ENCODE measurements at regions not wholly inside any gene's neighbourhood (a gene's known extent, or its start where the extent isn't known, plus 50 kb on each side); places are given as distances from the start of the nearest gene placed in this dataset.
"Not testable (repeated sequence)": the region's sequence is repeated elsewhere in the genome, so short reads cannot be mapped to it uniquely, and the experiment has no call there.

GRCh38 chr18:64752707-64753106 lies 603.8 kb upstream of the LINC00305 start:
- H3K9me2 ChIP-seq (ENCODE audit: insufficient read depth), result no peaks in the 10 kb centered on the region
- DNase-seq, result no peak
- in situ Hi-C loops (cut with MboI), result no loop called here

GRCh38 chr18:64749884-64750283 lies 601.0 kb upstream of the LINC00305 start:
- Histone ChIP-seq H3K9me3 (ENCODE audit: low read depth) (no peaks in the 10 kb centered on the region), H3K27me3 (replicated peaks; ENCODE audit: insufficient read depth) (no peaks in the 10 kb centered on the region), H3K4me3 (no peak overlapping the region), H3F3A (ENCODE audit: insufficient read depth) (no peaks in the 10 kb centered on the region), H3K9ac (no peak overlapping the region), H4K20me1 (ENCODE audit: insufficient read depth) (no peaks in the 10 kb centered on the region), H3K79me2 (ENCODE audit: insufficient read depth) (no peaks in the 10 kb centered on the region), H3K4me2 (ENCODE audit: unreplicated experiment) (no peak overlapping the region), H2AFZ (no peak overlapping the region), H3K36me3 (ENCODE audit: low read depth) (no peaks in the 10 kb centered on the region), H3K27ac (no peak overlapping the region), H3K9me2 (ENCODE audit: insufficient read depth) (no peaks in the 10 kb centered on the region), H3K4me1 (ENCODE audit: insufficient read depth) (no peaks in the 10 kb centered on the region)
- 18 to 23% methylated on average over 2 of the region's 2 CpGs for WGBS, 2 experiments (ENCODE audit: low coverage in 1 of 2, low lambda C conversion rate in 2 of 2, missing lambda C conversion rate in 2 of 2)
- no peak for TF ChIP-seq EZH2phosphoT487 (IDR thresholded peaks at IDR 0.05; ENCODE audit: insufficient read depth, low read depth)
- in situ Hi-C loops (cut with MboI), result no loop called here
- DNase-seq, result no peak

More at GRCh38 chr18:64752707-64753106, 603.8 kb upstream of the LINC00305 start:
- no peak overlapping the region for H3K4me2 ChIP-seq (ENCODE audit: unreplicated experiment)
- H3K36me3 ChIP-seq (ENCODE audit: low read depth), result no peaks in the 10 kb centered on the region
- H3K4me3 ChIP-seq, result no peak overlapping the region
- no peaks in the 10 kb centered on the region for H4K20me1 ChIP-seq (ENCODE audit: insufficient read depth)
- H3F3A ChIP-seq (ENCODE audit: insufficient read depth), result no peaks in the 10 kb centered on the region
- no peaks in the 10 kb centered on the region for H3K4me1 ChIP-seq (ENCODE audit: insufficient read depth)
- no peaks in the 10 kb centered on the region for H3K79me2 ChIP-seq (ENCODE audit: insufficient read depth)
- no peaks in the 10 kb centered on the region for H3K27me3 ChIP-seq (replicated peaks; ENCODE audit: insufficient read depth)
- no peaks in the 10 kb centered on the region for H3K9me3 ChIP-seq (ENCODE audit: low read depth)
- H3K27ac ChIP-seq, result no peak overlapping the region
- TF ChIP-seq EZH2 (IDR thresholded peaks at IDR 0.05; ENCODE audit: insufficient read depth, poor library complexity, severe bottlenecking), result no peak
- H3K9ac ChIP-seq, result no peak overlapping the region
- no peak overlapping the region for H2AFZ ChIP-seq
- WGBS, 2 experiments (ENCODE audit: low coverage in 1 of 2, low lambda C conversion rate in 2 of 2, missing lambda C conversion rate in 2 of 2), result 42 to 44% methylated on average over 2 of the region's 2 CpGs

GRCh38 chr18:64747803-64748202 lies 598.9 kb upstream of the LINC00305 start:
- Histone ChIP-seq H3K27me3 (replicated peaks; ENCODE audit: insufficient read depth) (no peaks in the 10 kb centered on the region), H3K79me2 (ENCODE audit: insufficient read depth) (no peaks in the 10 kb centered on the region), H4K20me1 (ENCODE audit: insufficient read depth) (no peaks in the 10 kb centered on the region), H3K4me3 (no peak overlapping the region), H3K9ac (no peak overlapping the region), H3K9me2 (ENCODE audit: insufficient read depth) (no peaks in the 10 kb centered on the region), H3K4me2 (ENCODE audit: unreplicated experiment) (no peak overlapping the region), H3K36me3 (ENCODE audit: low read depth) (no peaks in the 10 kb centered on the region), H3K27ac (no peak overlapping the region), H3F3A (ENCODE audit: insufficient read depth) (no peaks in the 10 kb centered on the region), H3K4me1 (ENCODE audit: insufficient read depth) (no peaks in the 10 kb centered on the region), H3K9me3 (ENCODE audit: low read depth) (no peaks in the 10 kb centered on the region), H2AFZ (no peak overlapping the region)
- TF ChIP-seq EZH2phosphoT487 (IDR thresholded peaks at IDR 0.05; ENCODE audit: insufficient read depth, low read depth), result no peak
- in situ Hi-C loops (cut with MboI), result no loop called here
- DNase-seq, result no peak

- no peaks in the 10 kb centered on the region for H3K9me2 ChIP-seq (ENCODE audit: insufficient read depth)
- no peaks in the 10 kb centered on the region for H3K27me3 ChIP-seq (replicated peaks; ENCODE audit: insufficient read depth)
- H4K20me1 ChIP-seq (ENCODE audit: insufficient read depth), result no peaks in the 10 kb centered on the region
- in situ Hi-C loops (cut with MboI), result no loop called here
- no peaks in the 10 kb centered on the region for H3K4me1 ChIP-seq (ENCODE audit: insufficient read depth)
- no peak overlapping the region for H3K9ac ChIP-seq
- no peak overlapping the region for H3K4me2 ChIP-seq (ENCODE audit: unreplicated experiment)
- no peak overlapping the region for H2AFZ ChIP-seq
- no peaks in the 10 kb centered on the region for H3K79me2 ChIP-seq (ENCODE audit: insufficient read depth)
- no peak overlapping the region for H3K27ac ChIP-seq
- TF ChIP-seq EZH2 (IDR thresholded peaks at IDR 0.05; ENCODE audit: insufficient read depth, poor library complexity, severe bottlenecking) (no peak), EZH2phosphoT487 (IDR thresholded peaks at IDR 0.05; ENCODE audit: insufficient read depth, low read depth) (no peak)
- no peak overlapping the region for H3K4me3 ChIP-seq
- H3K9me3 ChIP-seq (ENCODE audit: low read depth), result no peaks in the 10 kb centered on the region
- DNase-seq, result no peak
- H3F3A ChIP-seq (ENCODE audit: insufficient read depth), result no peaks in the 10 kb centered on the region
- H3K36me3 ChIP-seq (ENCODE audit: low read depth), result no peaks in the 10 kb centered on the region
Observed at GRCh38 chr18:64742898-64743297, 594.0 kb upstream of the LINC00305 start.

DNA sequence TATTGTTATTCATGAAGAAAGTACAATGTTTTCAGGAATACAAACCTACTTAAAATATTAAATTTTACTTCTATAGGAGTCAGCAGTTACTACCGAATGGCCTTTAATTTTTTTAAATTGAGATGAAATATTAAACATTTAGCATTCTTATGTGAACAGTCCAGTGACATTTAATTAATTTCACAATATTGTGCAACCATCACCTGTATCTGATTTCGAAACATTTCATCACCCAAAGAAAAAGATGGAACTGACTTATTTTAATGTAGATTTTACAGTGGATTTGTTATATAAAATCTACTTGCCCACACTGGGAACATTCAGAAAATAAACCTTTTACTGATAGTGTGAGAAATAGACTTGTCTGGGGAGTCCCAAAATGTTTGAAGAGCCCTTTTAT lies 585.2 kb upstream of the LINC00305 start:
- H3K4me3 ChIP-seq, result no peak overlapping the region
- no peak overlapping the region for H3K9ac ChIP-seq
- H3K4me1 ChIP-seq (ENCODE audit: insufficient read depth), result no peaks in the 10 kb centered on the region
- H3K27me3 ChIP-seq (replicated peaks; ENCODE audit: insufficient read depth), result no peaks in the 10 kb centered on the region
- H3K27ac ChIP-seq, result no peak overlapping the region
- H4K20me1 ChIP-seq (ENCODE audit: insufficient read depth), result no peaks in the 10 kb centered on the region
- no peaks in the 10 kb centered on the region for H3K79me2 ChIP-seq (ENCODE audit: insufficient read depth)
- no peak for DNase-seq
- no peaks in the 10 kb centered on the region for H3F3A ChIP-seq (ENCODE audit: insufficient read depth)
- in situ Hi-C loops (cut with MboI), result no loop called here
- 21 to 30% methylated on average over 2 of the region's 2 CpGs for WGBS, 2 experiments (ENCODE audit: low coverage in 1 of 2, low lambda C conversion rate in 2 of 2, missing lambda C conversion rate in 2 of 2)
- no peaks in the 10 kb centered on the region for H3K36me3 ChIP-seq (ENCODE audit: low read depth)
- no peaks in the 10 kb centered on the region for H3K9me2 ChIP-seq (ENCODE audit: insufficient read depth)
- no peak overlapping the region for H3K4me2 ChIP-seq (ENCODE audit: unreplicated experiment)
- H3K9me3 ChIP-seq (ENCODE audit: low read depth), result no peaks in the 10 kb centered on the region
- no peak for TF ChIP-seq EZH2 (IDR thresholded peaks at IDR 0.05; ENCODE audit: insufficient read depth, poor library complexity, severe bottlenecking)
- TF ChIP-seq EZH2phosphoT487 (IDR thresholded peaks at IDR 0.05; ENCODE audit: insufficient read depth, low read depth), result no peak
- no peak overlapping the region for H2AFZ ChIP-seq

DNA sequence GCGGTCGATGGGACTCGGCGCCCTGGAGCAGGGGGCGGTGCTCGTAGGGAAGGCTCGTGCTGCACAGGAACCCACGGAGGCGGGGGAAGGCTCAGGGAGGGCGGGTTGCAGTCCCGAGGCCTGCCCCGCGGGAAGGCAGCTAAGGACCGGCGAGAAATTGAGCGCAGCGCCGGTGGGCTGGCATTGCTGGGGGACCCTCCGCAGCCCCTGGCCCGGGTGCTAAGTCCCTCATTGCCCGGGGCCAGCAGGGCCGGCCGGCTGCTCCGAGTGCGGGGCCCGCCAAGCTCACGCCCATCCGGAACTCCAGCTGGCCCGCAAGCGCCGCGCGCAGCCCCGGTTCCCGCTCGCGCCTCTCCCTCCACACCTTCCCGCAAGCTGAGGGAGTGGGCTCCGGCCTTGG lies 576.8 kb upstream of the LINC00305 start:
- DNase-seq; H3K79me2 ChIP-seq (ENCODE audit: insufficient read depth); in situ Hi-C loops (cut with MboI); H3K27me3 ChIP-seq (replicated peaks; ENCODE audit: insufficient read depth); H3K4me2 ChIP-seq (ENCODE audit: unreplicated experiment); H2AFZ ChIP-seq; H4K20me1 ChIP-seq (ENCODE audit: insufficient read depth); H3K27ac ChIP-seq; H3K9ac ChIP-seq; H3K36me3 ChIP-seq (ENCODE audit: low read depth); H3K4me1 ChIP-seq (ENCODE audit: insufficient read depth); H3K9me3 ChIP-seq (ENCODE audit: low read depth); H3K9me2 ChIP-seq (ENCODE audit: insufficient read depth); H3K4me3 ChIP-seq; H3F3A ChIP-seq (ENCODE audit: insufficient read depth): not testable (repeated sequence)
- WGBS, 2 experiments (ENCODE audit: low coverage in 1 of 2, low lambda C conversion rate in 2 of 2, missing lambda C conversion rate in 2 of 2), result 81 to 83% methylated on average over 7 to 23 of the region's 39 CpGs

Data from GM23248 (cell line).